CD4-positive, alpha-beta T cell (primary cell): ENCODE measurements at regions not wholly inside any gene's neighbourhood (a gene's known extent, or its start where the extent isn't known, plus 50 kb on each side); places are given as distances from the start of the nearest gene placed in this dataset.

Source experiments
- ATAC-seq: fragments of 200-7000 bp; cut with Tn5 transposase; one replicate; pipeline ENCODE4 v1.10.0; 2022; ENCODE audit warnings: mild to moderate bottlenecking; ENCODE audit not compliant: poor library complexity
- CTCF ChIA-PET: fragments of 350-600 bp; sonication (Branson Sonifier 250); formaldehyde crosslinking; loops from one replicate; lab custom pipeline; 2021; ENCODE audit warnings: antibody characterized with exemption, inconsistent platforms; lab: Charles Lee
- POLR2A ChIA-PET: fragments of 350-600 bp; sonication (Branson Sonifier 250); formaldehyde crosslinking; loops from one replicate; lab custom pipeline; 2021; ENCODE audit warnings: antibody characterized with exemption, inconsistent platforms; lab: Charles Lee
- DNase-seq, 14 experiments: peaks; one replicate each; pipeline ENCODE4 v3.0.0-alpha.2; 2013 to 2020; ENCODE audit warnings: mixed read lengths in 2 of 14
- H3K27ac ChIP-seq, 2 donors: one replicate each; pipeline versions ENCODE4 v1.5.1 to v1.7.0; 2013; ENCODE audit warnings: low read length in 2 of 2, low read depth in 1 of 2, mild to moderate bottlenecking in 1 of 2
- H3K27me3 ChIP-seq, 2 experiments: 1 replicate in 1 of 2; 2 replicates in 1 of 2; pipeline versions ENCODE4 v1.6.1 to v1.7.0; 2013; ENCODE audit warnings: low read length in 2 of 2, control low read depth in 1 of 2, mild to moderate bottlenecking in 1 of 2, moderate library complexity in 1 of 2; ENCODE audit not compliant: insufficient read depth in 2 of 2, control insufficient read depth in 1 of 2
- H3K36me3 ChIP-seq: one replicate; pipeline ENCODE4 v1.6.1; 2013; ENCODE audit warnings: low read length, control low read depth; ENCODE audit not compliant: insufficient read depth
- H3K4me1 ChIP-seq: one replicate; pipeline ENCODE4 v1.6.1; 2013; ENCODE audit warnings: low read length, control low read depth; ENCODE audit not compliant: insufficient read depth
- H3K4me3 ChIP-seq: one replicate; pipeline ENCODE4 v1.5.1; 2013; ENCODE audit warnings: mild to moderate bottlenecking, low read length, moderate library complexity
- H3K9me3 ChIP-seq, 2 experiments: 1 replicate in 1 of 2; 2 replicates in 1 of 2; pipeline versions ENCODE4 v1.6.1 to v1.7.0; 2013; ENCODE audit warnings: low read length in 2 of 2, mild to moderate bottlenecking in 2 of 2, control low read depth in 1 of 2, moderate library complexity in 1 of 2; ENCODE audit not compliant: control insufficient read depth in 1 of 2, insufficient read depth in 1 of 2
- H3K27ac Mint-ChIP-seq: one replicate; pipeline ENCODE4 v1.8.0; 2020; ENCODE audit warnings: mixed read lengths
- H3K27me3 Mint-ChIP-seq: one replicate; pipeline ENCODE4 v1.8.0; 2021; ENCODE audit warnings: mixed read lengths
- H3K36me3 Mint-ChIP-seq: one replicate; pipeline ENCODE4 v1.8.0; 2021; ENCODE audit warnings: low read depth, mixed read lengths
- H3K4me1 Mint-ChIP-seq: one replicate; pipeline ENCODE4 v1.8.0; 2021; ENCODE audit warnings: low read depth, mixed read lengths
- H3K4me3 Mint-ChIP-seq: one replicate; pipeline ENCODE4 v1.8.0; 2020; ENCODE audit warnings: mild to moderate bottlenecking, mixed read lengths
- H3K9me3 Mint-ChIP-seq: one replicate; pipeline ENCODE4 v1.8.0; 2020; ENCODE audit warnings: mixed read lengths
- CTCF ChIP-seq: fragments of 200-600 bp; IDR thresholded peaks from one replicate; pipeline ENCODE4 v1.8.0; 2022; ENCODE audit warnings: antibody characterized with exemption, mild to moderate bottlenecking
- intact Hi-C, 2 experiments: fragments of 100-400 bp; cut with DNase I in 1 of 2; cut with micrococcal nuclease in 1 of 2; formaldehyde crosslinking; loops; one replicate each; pipeline versions ENCODE4 v1.15.1 to v1.9.0; 2023 to 2025; cut with DNase I, micrococcal nuclease

- H3K27ac ChIP-seq: no peak overlapping the region
- POLR2A ChIA-PET: no interaction called here
- TF ChIP-seq CTCF: no peak
- Mint-ChIP-seq H3K4me1 (no peaks in the 10 kb centered on the region), H3K36me3 (no peaks in the 10 kb centered on the region), H3K4me3 (no peak overlapping the region), H3K27me3 (peaks cover 12% of the 10 kb centered on the region), H3K27ac (no peak overlapping the region), H3K9me3 (no peaks in the 10 kb centered on the region)
- no peaks in the 10 kb centered on the region for H3K36me3 ChIP-seq
- no peak overlapping the region for H3K4me3 ChIP-seq
- CTCF ChIA-PET: no interaction called here
- H3K9me3 ChIP-seq: no peaks in the 10 kb centered on the region
- no peaks in the 10 kb centered on the region for H3K4me1 ChIP-seq
- no peak for DNase-seq
- no peak for ATAC-seq
- H3K27me3 ChIP-seq: no peaks in the 10 kb centered on the region
- intact Hi-C loops: no loop called here
Measured at GRCh38 chr11:106158406-106158805, 80.9 kb downstream of the AASDHPPT start.

- Histone ChIP-seq H3K4me1 (no peaks in the 10 kb centered on the region), H3K9me3 (no peaks in the 10 kb centered on the region), H3K27me3 (no peaks in the 10 kb centered on the region), H3K4me3 (no peak overlapping the region), H3K27ac (no peak overlapping the region), H3K36me3 (no peaks in the 10 kb centered on the region)
- ChIA-PET CTCF (no interaction called here), POLR2A (no interaction called here)
- Mint-ChIP-seq H3K4me3 (no peak overlapping the region), H3K9me3 (no peaks in the 10 kb centered on the region), H3K4me1 (no peaks in the 10 kb centered on the region), H3K36me3 (no peaks in the 10 kb centered on the region), H3K27ac (no peak overlapping the region), H3K27me3 (peaks cover 8% of the 10 kb centered on the region)
- TF ChIP-seq CTCF: no peak
- intact Hi-C loops: no loop called here
- ATAC-seq: no peak
- DNase-seq: no peak
Measured at GRCh38 chr11:106159836-106160235, 82.4 kb downstream of the AASDHPPT start.

- no peaks in the 10 kb centered on the region for H3K36me3 Mint-ChIP-seq
- H3K9me3 Mint-ChIP-seq: no peaks in the 10 kb centered on the region
- no peaks in the 10 kb centered on the region for H3K4me1 Mint-ChIP-seq
- Histone ChIP-seq H3K9me3 (no peaks in the 10 kb centered on the region), H3K36me3 (no peaks in the 10 kb centered on the region), H3K27me3 (no peaks in the 10 kb centered on the region), H3K4me3 (no peak overlapping the region), H3K4me1 (no peaks in the 10 kb centered on the region), H3K27ac (no peak overlapping the region)
- H3K27ac Mint-ChIP-seq: no peak overlapping the region
- no peak for TF ChIP-seq CTCF
- peaks cover 8% of the 10 kb centered on the region for H3K27me3 Mint-ChIP-seq
- H3K4me3 Mint-ChIP-seq: no peak overlapping the region
- intact Hi-C loops: no loop called here
- POLR2A ChIA-PET: no interaction called here
- peak in 1 of 14 experiments; percentile 4 for DNase-seq
- CTCF ChIA-PET: no interaction called here
- ATAC-seq: no peak
Measured at GRCh38 chr11:106160494-106160893, 83.0 kb downstream of the AASDHPPT start.
